ENCODE measurements at regions not wholly inside any gene's neighbourhood (a gene's known extent, or its start where the extent isn't known, plus 50 kb on each side); places are given as distances from the start of the nearest gene placed in this dataset.

DNA sequence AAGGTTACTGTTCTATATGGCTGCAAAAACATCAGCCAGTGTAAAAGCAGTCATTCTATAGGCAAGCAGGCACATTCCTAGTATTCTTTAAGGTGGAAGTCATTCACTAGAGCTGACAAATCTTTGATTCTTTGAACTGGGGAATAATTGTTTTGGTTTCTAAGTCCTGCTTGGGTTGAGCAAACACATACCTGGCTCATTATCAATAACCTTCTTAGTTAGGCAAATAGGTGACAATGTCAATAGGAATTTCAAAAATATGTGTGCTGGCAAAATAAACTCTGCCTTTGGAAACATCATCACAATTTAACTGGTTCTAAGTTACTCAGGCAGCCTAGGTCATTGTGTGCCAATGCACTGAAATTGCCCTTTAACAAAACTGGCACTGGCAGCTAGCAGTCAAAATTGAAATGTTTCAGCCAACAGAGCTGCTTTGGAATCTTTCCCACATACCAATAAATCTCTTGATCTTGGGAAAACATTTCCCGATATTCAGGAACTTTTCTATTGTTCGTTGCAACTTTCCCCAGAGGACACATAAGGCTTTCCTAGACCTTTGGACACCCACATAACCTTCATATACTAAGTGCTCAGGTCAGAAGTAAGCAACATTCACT, 402.0 kb upstream of the MMADHC start:
- no peaks in the 10 kb centered on the region for H3K4me1 ChIP-seq
- intact Hi-C loops (cut with DNase I; ENCODE audit: low total_unique reads) (no loop called here), in situ Hi-C loops (cut with MboI; ENCODE audit: low pct_ligation_motif_present in 1 of 4, low pct_unique_long_range_greater_than_20kb in 1 of 4, low sequenced_read_pairs in 3 of 4) (no loop called here)
- no peaks in the 10 kb centered on the region for H3K27me3 ChIP-seq
- WGBS, 2 donors (ENCODE audit: low coverage in 1 of 2): 20 to 27% methylated on average over 1 to 2 of the region's 2 CpGs
- H3K4me3 ChIP-seq: no peak overlapping the region
- no peak for DNase-seq
- H3K27ac ChIP-seq: no peak overlapping the region
- H3K36me3 ChIP-seq: no peaks in the 10 kb centered on the region
- TF ChIP-seq POLR2AphosphoS5 (IDR thresholded peaks at IDR 0.05): no peak
- TF ChIP-seq, protein P1, sequence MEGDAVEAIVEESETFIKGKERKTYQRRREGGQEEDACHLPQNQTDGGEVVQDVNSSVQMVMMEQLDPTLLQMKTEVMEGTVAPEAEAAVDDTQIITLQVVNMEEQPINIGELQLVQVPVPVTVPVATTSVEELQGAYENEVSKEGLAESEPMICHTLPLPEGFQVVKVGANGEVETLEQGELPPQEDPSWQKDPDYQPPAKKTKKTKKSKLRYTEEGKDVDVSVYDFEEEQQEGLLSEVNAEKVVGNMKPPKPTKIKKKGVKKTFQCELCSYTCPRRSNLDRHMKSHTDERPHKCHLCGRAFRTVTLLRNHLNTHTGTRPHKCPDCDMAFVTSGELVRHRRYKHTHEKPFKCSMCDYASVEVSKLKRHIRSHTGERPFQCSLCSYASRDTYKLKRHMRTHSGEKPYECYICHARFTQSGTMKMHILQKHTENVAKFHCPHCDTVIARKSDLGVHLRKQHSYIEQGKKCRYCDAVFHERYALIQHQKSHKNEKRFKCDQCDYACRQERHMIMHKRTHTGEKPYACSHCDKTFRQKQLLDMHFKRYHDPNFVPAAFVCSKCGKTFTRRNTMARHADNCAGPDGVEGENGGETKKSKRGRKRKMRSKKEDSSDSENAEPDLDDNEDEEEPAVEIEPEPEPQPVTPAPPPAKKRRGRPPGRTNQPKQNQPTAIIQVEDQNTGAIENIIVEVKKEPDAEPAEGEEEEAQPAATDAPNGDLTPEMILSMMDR (IDR thresholded peaks at IDR 0.05): no peak
- no peak for TF ChIP-seq POLR2A (IDR thresholded peaks at IDR 0.05)
- TF ChIP-seq EP300 (IDR thresholded peaks at IDR 0.05; ENCODE audit: low read depth): no peak
- H3K9me3 ChIP-seq: no peaks in the 10 kb centered on the region

GRCh38 chr2:149988361-149988760, 400.8 kb upstream of the MMADHC start:
- in situ Hi-C loops (cut with MboI; ENCODE audit: low pct_ligation_motif_present in 1 of 4, low pct_unique_long_range_greater_than_20kb in 1 of 4, low sequenced_read_pairs in 3 of 4): no loop called here
- DNase-seq: no peak

GRCh38 chr2:149986861-149987260, 399.3 kb upstream of the MMADHC start:
- H3K4me1 ChIP-seq: no peaks in the 10 kb centered on the region
- 83 to 87% methylated on average over 1 to 2 of the region's 2 CpGs for WGBS, 2 donors (ENCODE audit: low coverage in 1 of 2)
- TF ChIP-seq POLR2A (IDR thresholded peaks at IDR 0.05) (no peak), EP300 (IDR thresholded peaks at IDR 0.05; ENCODE audit: low read depth) (no peak), POLR2AphosphoS5 (IDR thresholded peaks at IDR 0.05) (no peak)
- TF ChIP-seq, protein P1 (IDR thresholded peaks at IDR 0.05): no peak
- H3K9me3 ChIP-seq: no peaks in the 10 kb centered on the region
- no peaks in the 10 kb centered on the region for H3K27me3 ChIP-seq
- H3K4me3 ChIP-seq: no peak overlapping the region
- no peaks in the 10 kb centered on the region for H3K36me3 ChIP-seq
- no peak for DNase-seq
- in situ Hi-C loops (cut with MboI; ENCODE audit: low pct_ligation_motif_present in 1 of 4, low pct_unique_long_range_greater_than_20kb in 1 of 4, low sequenced_read_pairs in 3 of 4): no loop called here
- intact Hi-C loops (cut with DNase I; ENCODE audit: low total_unique reads): no loop called here
- H3K27ac ChIP-seq: no peak overlapping the region

More at GRCh38 chr2:149988361-149988760, 400.8 kb upstream of the MMADHC start:
- no peak for TF ChIP-seq EP300 (IDR thresholded peaks at IDR 0.05; ENCODE audit: low read depth)
- TF ChIP-seq, protein P1 (IDR thresholded peaks at IDR 0.05): no peak
- TF ChIP-seq POLR2A (IDR thresholded peaks at IDR 0.05): no peak
- no peak for TF ChIP-seq POLR2AphosphoS5 (IDR thresholded peaks at IDR 0.05)
- intact Hi-C loops (cut with DNase I; ENCODE audit: low total_unique reads): no loop called here
- no peaks in the 10 kb centered on the region for H3K9me3 ChIP-seq
- no peaks in the 10 kb centered on the region for H3K27me3 ChIP-seq
- H3K36me3 ChIP-seq: no peaks in the 10 kb centered on the region
- WGBS, 2 donors (ENCODE audit: low coverage in 1 of 2): 57 to 72% methylated on average over 3 to 4 of the region's 4 CpGs
- H3K4me1 ChIP-seq: no peaks in the 10 kb centered on the region
- no peak overlapping the region for H3K4me3 ChIP-seq
- no peak overlapping the region for H3K27ac ChIP-seq

DNA sequence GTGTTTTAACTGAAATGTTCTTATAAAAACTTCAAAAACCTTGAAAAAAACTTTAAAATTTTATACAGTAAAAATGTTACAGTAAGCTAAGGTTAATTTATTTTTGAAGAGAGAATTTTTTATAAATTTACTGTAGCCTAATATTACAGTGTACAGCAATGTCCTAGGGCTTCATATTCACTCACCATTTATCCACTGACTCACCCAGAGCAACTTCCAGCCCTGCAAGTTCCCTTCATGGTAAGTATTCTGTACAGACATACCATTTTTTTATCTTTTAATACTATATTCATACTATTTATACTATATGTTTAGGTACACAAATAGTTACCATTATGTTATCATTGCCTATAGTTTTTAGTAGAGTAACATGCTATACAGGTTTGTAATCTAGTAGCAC, 396.7 kb upstream of the MMADHC start:
- H3K4me3 ChIP-seq: no peak overlapping the region
- TF ChIP-seq, protein P1 (IDR thresholded peaks at IDR 0.05): no peak
- H3K27me3 ChIP-seq: no peaks in the 10 kb centered on the region
- intact Hi-C loops (cut with DNase I; ENCODE audit: low total_unique reads): no loop called here
- H3K9me3 ChIP-seq: no peaks in the 10 kb centered on the region
- in situ Hi-C loops (cut with MboI; ENCODE audit: low pct_ligation_motif_present in 1 of 4, low pct_unique_long_range_greater_than_20kb in 1 of 4, low sequenced_read_pairs in 3 of 4): no loop called here
- DNase-seq: no peak
- H3K36me3 ChIP-seq: no peaks in the 10 kb centered on the region
- no peaks in the 10 kb centered on the region for H3K4me1 ChIP-seq
- no peak overlapping the region for H3K27ac ChIP-seq
